HEK293 (cell line): ENCODE measurements at regions not wholly inside any gene's neighbourhood (a gene's known extent, or its start where the extent isn't known, plus 50 kb on each side); places are given as distances from the start of the nearest gene placed in this dataset.

ENCODE experiments used
- CTCF ChIA-PET: fragments of 350-600 bp; formaldehyde crosslinking; extraction: SDS; loops from one replicate; lab custom pipeline; 2021; ENCODE audit warnings: antibody characterized with exemption; lab: Yijun Ruan, JAX
- POLR2A ChIA-PET: fragments of 300-600 bp; formaldehyde crosslinking; extraction: SDS; loops from one replicate; lab custom pipeline; 2020; ENCODE audit warnings: antibody characterized with exemption, inconsistent platforms; lab: Yijun Ruan, JAX
- H3K27ac ChIP-seq: fragments of 200-500 bp; sonication (Bioruptor generic); 2 replicates; pipeline ENCODE4 v1.5.1; 2014; ENCODE audit warnings: low read depth, low read length, control low read depth, inconsistent platforms; ENCODE audit errors: extremely low read depth
- H3K36me3 ChIP-seq, 2 experiments: fragments of 200-500 bp in 1 of 2; sonication (Bioruptor generic) in 1 of 2; 1 replicate in 1 of 2; 2 replicates in 1 of 2; pipeline ENCODE4 v1.5.1; 2014 to 2017; ENCODE audit warnings: inconsistent platforms in 2 of 2, low read length in 2 of 2; ENCODE audit not compliant: control insufficient read depth in 2 of 2, insufficient read depth in 1 of 2
- H3K4me1 ChIP-seq: fragments of 200-500 bp; sonication (Bioruptor generic); 2 replicates; pipeline ENCODE4 v1.5.1; 2014; ENCODE audit warnings: mild to moderate bottlenecking, low read length, inconsistent platforms; ENCODE audit not compliant: control insufficient read depth, insufficient read depth
- H3K4me3 ChIP-seq: 2 replicates; pipeline ENCODE4 v1.5.1; 2011; ENCODE audit warnings: low read depth, mild to moderate bottlenecking, control low read depth, low read length, moderate library complexity
- H3K9me3 ChIP-seq: fragments of 200-500 bp; sonication (Bioruptor generic); 2 replicates; pipeline ENCODE4 v1.5.1; 2014; ENCODE audit warnings: low read depth, low read length, inconsistent platforms; ENCODE audit not compliant: control insufficient read depth, insufficient read depth
- ELK4 ChIP-seq: IDR thresholded peaks from 2 replicates; pipeline ENCODE4 v1.6.1; 2011; ENCODE audit warnings: mild to moderate bottlenecking, low read depth, low read length, borderline replicate concordance
- FEZF1 ChIP-seq: fragments of 450-650 bp; formaldehyde crosslinking; IDR thresholded peaks from 2 replicates; pipeline ENCODE4 v1.5.1; 2016; ENCODE audit warnings: missing biosample characterization, missing genetic modification characterization
- GFI1B ChIP-seq: fragments of 450-650 bp; formaldehyde crosslinking; IDR thresholded peaks from 2 replicates; pipeline ENCODE4 v1.5.1; 2016; ENCODE audit warnings: missing biosample characterization, missing genetic modification characterization
- GLI2 ChIP-seq: fragments of 450-650 bp; formaldehyde crosslinking; IDR thresholded peaks from 2 replicates; pipeline ENCODE4; 2017; ENCODE audit warnings: missing biosample characterization, missing genetic modification characterization, low read depth, borderline replicate concordance
- HOXA7 ChIP-seq: sonication (generic); formaldehyde crosslinking; IDR thresholded peaks from 2 replicates; pipeline ENCODE4 v1.8.1; 2022; ENCODE audit warnings: missing genetic modification reagents, borderline replicate concordance
- HOXD13 ChIP-seq: sonication (generic); formaldehyde crosslinking; IDR thresholded peaks from 2 replicates; pipeline ENCODE4 v1.8.0; 2022; ENCODE audit warnings: missing genetic modification reagents, borderline replicate concordance
- KLF17 ChIP-seq: fragments of 450-650 bp; formaldehyde crosslinking; IDR thresholded peaks from 2 replicates; pipeline ENCODE4 v1.5.1; 2016; ENCODE audit warnings: missing biosample characterization, missing genetic modification characterization
- OSR2 ChIP-seq: fragments of 450-650 bp; formaldehyde crosslinking; IDR thresholded peaks from 2 replicates; pipeline ENCODE4 v1.5.1; 2016; ENCODE audit warnings: missing biosample characterization, missing genetic modification characterization
- PRDM2 ChIP-seq: fragments of 450-650 bp; formaldehyde crosslinking; IDR thresholded peaks from 2 replicates; pipeline ENCODE4 v1.5.1; 2016; ENCODE audit warnings: missing biosample characterization, missing genetic modification characterization, borderline replicate concordance
- PRDM6 ChIP-seq: fragments of 450-650 bp; formaldehyde crosslinking; IDR thresholded peaks from 2 replicates; pipeline ENCODE4 v1.5.1; 2017; ENCODE audit warnings: missing biosample characterization, missing genetic modification characterization
- SCRT1 ChIP-seq: fragments of 450-650 bp; formaldehyde crosslinking; IDR thresholded peaks from 2 replicates; pipeline ENCODE4 v1.5.1; 2016; ENCODE audit warnings: missing biosample characterization, missing genetic modification characterization, borderline replicate concordance
- SP7 ChIP-seq: fragments of 450-650 bp; formaldehyde crosslinking; IDR thresholded peaks from 2 replicates; pipeline ENCODE4 v1.5.1; 2016; ENCODE audit warnings: missing biosample characterization, missing genetic modification characterization
- ZBTB20 ChIP-seq: fragments of 450-650 bp; formaldehyde crosslinking; IDR thresholded peaks from 2 replicates; pipeline ENCODE4 v1.5.1; 2016; ENCODE audit warnings: missing biosample characterization, missing genetic modification characterization
- ZBTB8A ChIP-seq: fragments of 450-650 bp; formaldehyde crosslinking; IDR thresholded peaks from 2 replicates; pipeline ENCODE4 v1.5.1; 2016; ENCODE audit warnings: missing biosample characterization, missing genetic modification characterization
- ZNF169 ChIP-seq: fragments of 450-650 bp; formaldehyde crosslinking; IDR thresholded peaks from 2 replicates; pipeline ENCODE4 v1.5.1; 2016; ENCODE audit warnings: missing biosample characterization, missing genetic modification characterization
- ZNF18 ChIP-seq: fragments of 450-650 bp; formaldehyde crosslinking; IDR thresholded peaks from 2 replicates; pipeline ENCODE4 v1.5.1; 2016; ENCODE audit warnings: missing biosample characterization, missing genetic modification characterization
- ZNF24 ChIP-seq: fragments of 450-650 bp; formaldehyde crosslinking; IDR thresholded peaks from 2 replicates; pipeline ENCODE4 v1.5.1; 2016; ENCODE audit warnings: missing biosample characterization, missing genetic modification characterization
- ZNF311 ChIP-seq: fragments of 450-650 bp; formaldehyde crosslinking; IDR thresholded peaks from 2 replicates; pipeline ENCODE4 v1.5.1; 2017; ENCODE audit warnings: missing biosample characterization, missing genetic modification characterization, borderline replicate concordance
- ZNF473 ChIP-seq: fragments of 450-650 bp; formaldehyde crosslinking; IDR thresholded peaks from 2 replicates; pipeline ENCODE4 v1.5.1; 2017; ENCODE audit warnings: missing biosample characterization, missing genetic modification characterization
- ZNF610 ChIP-seq: fragments of 450-650 bp; formaldehyde crosslinking; IDR thresholded peaks from 2 replicates; pipeline ENCODE4 v1.5.1; 2016; ENCODE audit warnings: missing biosample characterization, missing genetic modification characterization, borderline replicate concordance
- ZNF791 ChIP-seq: fragments of 450-650 bp; formaldehyde crosslinking; IDR thresholded peaks from 2 replicates; pipeline ENCODE4 v1.5.1; 2016; ENCODE audit warnings: missing biosample characterization, missing genetic modification characterization
- ZSCAN23 ChIP-seq: fragments of 450-650 bp; formaldehyde crosslinking; IDR thresholded peaks from 2 replicates; pipeline ENCODE4 v1.5.1; 2016; ENCODE audit warnings: missing biosample characterization, missing genetic modification characterization

GRCh38 chrX:24410514-24411189 is 50.2 kb downstream of the SUPT20HL1 start:
- Histone ChIP-seq H3K36me3 (no peaks in the 10 kb centered on the region), H3K9me3 (no peaks in the 10 kb centered on the region), H3K4me1 (peaks cover 6% of the 10 kb centered on the region), H3K27ac (no peak overlapping the region), H3K4me3 (no peak overlapping the region)
- ChIA-PET CTCF (interaction anchor here (0.7 to 1.7 kb wide), 2 partner anchors 39 to 102 kb away, joined by 4 to 7 read pairs; no protein-coding TSS in a partner anchor), POLR2A (no interaction called here)
- peak; percentile 88 for TF ChIP-seq SP7 (tag by site-specific recombination)
- TF ChIP-seq FEZF1: peak; percentile 56
- no peak for TF ChIP-seq KLF17
- TF ChIP-seq ZNF473 (tag by site-specific recombination): no peak
- peak; percentile 61 for TF ChIP-seq ZNF18 (tag by site-specific recombination)
- 0 out of 2 replicates have a peak, but pooled peaks have one; percentile 21 for TF ChIP-seq ZNF24 (tag by site-specific recombination)
- no peak for TF ChIP-seq ELK4
- TF ChIP-seq PRDM6 (tag by site-specific recombination): peak; percentile 71
- peak; percentile 39; the same call in 1 of the 2 replicates for TF ChIP-seq GFI1B (tag by site-specific recombination)
- peak; percentile 5; the same call in 1 of the 2 replicates for TF ChIP-seq GLI2
- peak; percentile 66; the same call in 1 of the 2 replicates for TF ChIP-seq OSR2 (tag by site-specific recombination)
- 0 out of 2 replicates have a peak, but pooled peaks have one; percentile 11 for TF ChIP-seq ZBTB8A (tag by site-specific recombination)
- TF ChIP-seq, all 188 proteins: peak for 9

GRCh38 chrX:24412637-24413363 is 52.3 kb upstream of the PDK3 start:
- Histone ChIP-seq H3K36me3 (no peaks in the 10 kb centered on the region), H3K4me3 (no peak overlapping the region), H3K4me1 (peaks cover 6% of the 10 kb centered on the region), H3K27ac (peak overlapping the region; percentile 2), H3K9me3 (no peaks in the 10 kb centered on the region)
- POLR2A ChIA-PET: no interaction called here
- CTCF ChIA-PET: interaction anchor here (2.4 kb wide), 1 partner anchor 17 kb away, joined by 7 read pairs; no protein-coding TSS in a partner anchor
- TF ChIP-seq ZNF24 (tag by site-specific recombination) (peak; percentile 26; the same call in 1 of the 2 replicates), ZBTB20 (tag by site-specific recombination) (0 out of 2 replicates have a peak, but pooled peaks have one; percentile 20), FEZF1 (peak; percentile 45; the same call in 1 of the 2 replicates), ZSCAN23 (tag by site-specific recombination) (no peak), HOXD13 (CRISPR knock-in tag) (no peak), HOXA7 (CRISPR knock-in tag) (no peak), ZNF791 (no peak), ZNF169 (no peak), ZNF311 (tag by site-specific recombination) (no peak), ZNF610 (tag by site-specific recombination) (no peak), SCRT1 (tag by site-specific recombination) (no peak), PRDM2 (tag by site-specific recombination) (no peak)
